Suprapubic skin (tissue), 4 donors: ENCODE measurements at regions not wholly inside any gene's neighbourhood (a gene's known extent, or its start where the extent isn't known, plus 50 kb on each side); places are given as distances from the start of the nearest gene placed in this dataset.

Experiments
- DNase-seq, 2 donors: peaks; one replicate each; pipeline ENCODE4 v3.0.0-alpha.2; 2019; ENCODE audit warnings: low spot score in 2 of 2
- H3K27ac ChIP-seq: fragments of 200-600 bp; sonication (generic); one replicate; pipeline ENCODE4 v1.5.1; 2019
- H3K27me3 ChIP-seq: fragments of 200-600 bp; sonication (generic); one replicate; pipeline ENCODE4 v1.5.1; 2019
- H3K36me3 ChIP-seq: fragments of 200-600 bp; sonication (generic); one replicate; pipeline ENCODE4 v1.5.1; 2019
- H3K4me1 ChIP-seq: fragments of 200-600 bp; sonication (generic); one replicate; pipeline ENCODE4 v1.5.1; 2019
- H3K4me3 ChIP-seq: fragments of 200-600 bp; sonication (generic); one replicate; pipeline ENCODE4 v1.5.1; 2019; ENCODE audit warnings: mild to moderate bottlenecking
- H3K9me3 ChIP-seq: fragments of 200-600 bp; sonication (generic); one replicate; pipeline ENCODE4 v1.5.1; 2019
- EP300 ChIP-seq: sonication (generic); formaldehyde crosslinking; IDR thresholded peaks from one replicate; pipeline ENCODE4 v1.6.1; 2017; ENCODE audit warnings: antibody characterized with exemption
- POLR2A ChIP-seq, 2 donors: fragments of 450-650 bp; IDR thresholded peaks; one replicate each; pipeline ENCODE4 v1.6.1; 2017; ENCODE audit warnings: antibody characterized with exemption in 2 of 2, mild to moderate bottlenecking in 2 of 2, moderate library complexity in 2 of 2
- POLR2AphosphoS5 ChIP-seq, 3 donors: sonication (generic); formaldehyde crosslinking; IDR thresholded peaks; one replicate each; pipeline ENCODE4 v1.6.1; 2017; ENCODE audit warnings: antibody characterized with exemption in 3 of 3
- WGBS: methylation state at CpG from one replicate; pipeline ENCODE4 v1.1.5; 2018; 5-methylcytosine and 5-hydroxymethylcytosine counted together
- TF ChIP-seq, protein P1 (sequence below), 2 donors: fragments of 200-600 bp in 1 of 2; fragments of 450-650 bp in 1 of 2; sonication (generic) in 1 of 2; IDR thresholded peaks; one replicate each; pipeline ENCODE4 v1.5.1; 2016 to 2019; ENCODE audit warnings: antibody characterized with exemption in 2 of 2, mild to moderate bottlenecking in 1 of 2, moderate library complexity in 1 of 2

DNA sequence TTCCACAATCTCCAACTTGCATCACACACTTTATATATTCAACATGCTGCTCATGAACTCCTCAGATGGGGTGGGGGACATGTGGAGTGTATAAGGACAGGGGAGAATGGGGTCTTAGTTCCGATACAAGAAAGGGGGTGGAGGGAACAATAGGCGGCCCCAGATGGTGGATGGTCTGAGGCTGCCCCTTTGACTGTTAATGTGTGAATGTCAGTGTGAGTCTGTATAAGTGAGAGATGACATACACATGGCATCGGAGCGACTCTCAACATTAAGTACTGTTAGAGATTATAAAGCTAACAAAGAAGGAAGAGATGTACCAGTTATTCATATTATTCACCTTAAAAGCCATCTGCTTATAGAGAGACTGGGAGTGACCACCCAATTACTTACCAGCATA lies 193.1 kb downstream of the AXIN2 start:
- Histone ChIP-seq H3K36me3 (no peaks in the 10 kb centered on the region), H3K4me3 (no peak overlapping the region), H3K4me1 (no peaks in the 10 kb centered on the region), H3K9me3 (no peaks in the 10 kb centered on the region), H3K27ac (no peak overlapping the region), H3K27me3 (peaks cover 6% of the 10 kb centered on the region)
- 87% methylated on average over 4 of the region's 4 CpGs for WGBS
- no peak for DNase-seq
- TF ChIP-seq, protein P1, sequence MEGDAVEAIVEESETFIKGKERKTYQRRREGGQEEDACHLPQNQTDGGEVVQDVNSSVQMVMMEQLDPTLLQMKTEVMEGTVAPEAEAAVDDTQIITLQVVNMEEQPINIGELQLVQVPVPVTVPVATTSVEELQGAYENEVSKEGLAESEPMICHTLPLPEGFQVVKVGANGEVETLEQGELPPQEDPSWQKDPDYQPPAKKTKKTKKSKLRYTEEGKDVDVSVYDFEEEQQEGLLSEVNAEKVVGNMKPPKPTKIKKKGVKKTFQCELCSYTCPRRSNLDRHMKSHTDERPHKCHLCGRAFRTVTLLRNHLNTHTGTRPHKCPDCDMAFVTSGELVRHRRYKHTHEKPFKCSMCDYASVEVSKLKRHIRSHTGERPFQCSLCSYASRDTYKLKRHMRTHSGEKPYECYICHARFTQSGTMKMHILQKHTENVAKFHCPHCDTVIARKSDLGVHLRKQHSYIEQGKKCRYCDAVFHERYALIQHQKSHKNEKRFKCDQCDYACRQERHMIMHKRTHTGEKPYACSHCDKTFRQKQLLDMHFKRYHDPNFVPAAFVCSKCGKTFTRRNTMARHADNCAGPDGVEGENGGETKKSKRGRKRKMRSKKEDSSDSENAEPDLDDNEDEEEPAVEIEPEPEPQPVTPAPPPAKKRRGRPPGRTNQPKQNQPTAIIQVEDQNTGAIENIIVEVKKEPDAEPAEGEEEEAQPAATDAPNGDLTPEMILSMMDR (IDR thresholded peaks at IDR 0.05) = no peak
- TF ChIP-seq POLR2A (IDR thresholded peaks at IDR 0.05) = no peak
- TF ChIP-seq POLR2AphosphoS5 (IDR thresholded peaks at IDR 0.05) = no peak
- no peak for TF ChIP-seq EP300

DNA sequence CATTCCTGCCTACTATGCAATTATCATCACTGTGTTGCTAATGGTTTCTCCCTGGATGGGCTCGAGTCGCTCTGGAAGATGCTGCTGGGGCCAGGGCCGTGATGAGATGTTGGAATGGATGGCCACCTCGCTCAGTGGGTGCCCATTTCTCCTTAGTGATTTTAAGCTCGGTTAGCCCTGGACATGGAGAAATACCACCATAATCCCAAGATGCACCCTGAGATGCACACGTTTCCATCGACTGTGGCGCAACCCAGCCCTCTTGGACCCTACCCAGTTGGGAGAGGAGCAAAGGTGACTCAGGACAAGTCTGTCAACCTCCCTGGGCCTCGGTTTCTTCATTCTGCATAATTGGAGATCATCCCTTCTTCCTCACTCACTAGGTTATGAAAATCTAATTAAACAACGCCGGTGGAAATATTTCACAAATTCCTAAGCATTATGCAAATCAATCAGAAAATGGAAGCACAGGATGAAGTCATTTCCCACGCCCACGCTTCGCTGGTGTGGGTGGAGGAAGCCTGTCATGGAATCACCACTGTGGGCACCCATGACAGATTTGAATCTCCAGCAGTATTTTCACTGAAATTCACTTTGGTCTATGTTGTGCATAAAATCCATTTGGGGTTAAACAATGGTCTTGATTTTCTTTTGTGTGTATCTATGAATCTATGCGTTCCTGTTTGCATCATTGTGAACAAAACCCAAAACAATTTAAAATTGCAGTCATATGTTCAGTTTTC lies 195.2 kb downstream of the AXIN2 start:
- 76% methylated on average over 15 of the region's 15 CpGs for WGBS
- no peak overlapping the region for H3K27ac ChIP-seq
- H3K4me3 ChIP-seq = no peak overlapping the region
- peaks cover 6% of the 10 kb centered on the region for H3K27me3 ChIP-seq
- no peaks in the 10 kb centered on the region for H3K36me3 ChIP-seq
- H3K4me1 ChIP-seq = no peaks in the 10 kb centered on the region
- no peaks in the 10 kb centered on the region for H3K9me3 ChIP-seq
- DNase-seq = no peak
- TF ChIP-seq, protein P1 (IDR thresholded peaks at IDR 0.05) = no peak
- no peak for TF ChIP-seq POLR2AphosphoS5 (IDR thresholded peaks at IDR 0.05)

DNA sequence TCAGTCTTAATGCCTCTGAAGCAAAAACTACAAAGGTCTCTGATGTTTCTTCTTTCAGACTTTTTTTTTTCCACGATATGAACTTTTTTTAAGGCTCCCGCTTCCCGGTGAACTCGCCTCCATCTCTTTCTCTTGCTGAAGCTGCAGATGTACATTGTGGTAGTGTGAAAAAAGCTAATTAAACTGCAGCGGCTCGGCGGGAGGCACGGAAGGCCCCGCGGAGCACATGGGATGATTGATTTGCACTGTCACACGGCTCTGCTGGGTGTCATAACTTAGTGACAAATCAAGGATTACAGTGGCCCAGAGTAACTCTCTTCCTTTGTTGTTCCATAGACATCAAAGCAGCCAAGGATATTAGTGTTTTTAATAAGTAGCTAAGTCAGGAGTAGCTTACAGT lies 196.3 kb downstream of the AXIN2 start:
- WGBS = 69% methylated on average over 11 of the region's 11 CpGs
- peaks cover 6% of the 10 kb centered on the region for H3K27me3 ChIP-seq
- H3K4me3 ChIP-seq = no peak overlapping the region
- no peaks in the 10 kb centered on the region for H3K36me3 ChIP-seq
- DNase-seq = no peak
- peaks cover 5% of the 10 kb centered on the region for H3K4me1 ChIP-seq
- H3K9me3 ChIP-seq = no peaks in the 10 kb centered on the region
- no peak overlapping the region for H3K27ac ChIP-seq
- TF ChIP-seq POLR2AphosphoS5 (IDR thresholded peaks at IDR 0.05) (no peak), EP300 (no peak), POLR2A (IDR thresholded peaks at IDR 0.05) (no peak)
- TF ChIP-seq, protein P1 (IDR thresholded peaks at IDR 0.05) = no peak

DNA sequence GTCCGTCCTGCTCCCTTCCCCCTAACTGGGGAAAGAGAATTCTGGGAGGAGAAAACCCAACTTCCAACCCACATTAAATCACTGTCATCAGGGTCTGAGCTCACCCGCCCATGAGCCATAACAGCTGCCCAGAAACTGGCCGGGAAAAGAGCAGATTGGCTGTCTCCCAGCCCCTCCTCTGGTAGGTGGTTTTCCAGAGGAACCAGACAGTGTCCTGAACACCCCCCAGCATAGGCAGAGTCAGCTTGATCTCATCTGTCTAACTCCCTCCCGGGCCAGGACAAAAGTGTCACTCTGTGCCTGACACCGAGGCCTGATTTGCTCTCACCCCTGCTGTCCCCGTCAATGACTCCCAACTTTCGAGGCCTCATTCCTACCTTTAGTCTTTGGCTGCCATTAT lies 197.0 kb downstream of the AXIN2 start:
- no peaks in the 10 kb centered on the region for H3K27me3 ChIP-seq
- peaks cover 5% of the 10 kb centered on the region for H3K4me1 ChIP-seq
- 87% methylated on average over 7 of the region's 7 CpGs for WGBS
- no peaks in the 10 kb centered on the region for H3K36me3 ChIP-seq
- no peaks in the 10 kb centered on the region for H3K9me3 ChIP-seq
- TF ChIP-seq POLR2A (IDR thresholded peaks at IDR 0.05) = no peak
- TF ChIP-seq EP300 = no peak
- TF ChIP-seq, protein P1 (IDR thresholded peaks at IDR 0.05) = no peak
- TF ChIP-seq POLR2AphosphoS5 (IDR thresholded peaks at IDR 0.05) = no peak
- DNase-seq = no peak
- H3K27ac ChIP-seq = no peak overlapping the region
- H3K4me3 ChIP-seq = no peak overlapping the region

DNA sequence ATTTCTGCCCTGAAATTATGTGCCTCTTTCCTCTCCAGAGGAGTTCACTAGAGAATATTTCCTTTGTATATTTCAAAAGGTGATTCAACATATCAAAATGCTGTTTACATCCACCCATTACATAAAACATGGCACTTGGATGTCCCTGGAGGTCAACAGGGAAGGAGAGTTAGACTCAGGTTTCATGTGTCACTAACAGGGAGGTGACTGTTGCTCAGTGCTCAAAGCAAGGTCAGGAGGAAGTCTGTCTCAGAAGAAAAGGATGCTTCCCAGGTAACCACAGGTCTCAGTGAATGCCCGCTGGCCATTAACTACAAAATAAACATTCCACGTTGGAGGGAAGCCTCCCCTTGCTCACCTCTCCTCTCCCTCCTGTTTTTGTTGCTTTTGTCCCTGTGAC lies 198.6 kb downstream of the AXIN2 start:
- Histone ChIP-seq H3K4me3 (no peak overlapping the region), H3K27ac (no peak overlapping the region), H3K9me3 (no peaks in the 10 kb centered on the region), H3K27me3 (no peaks in the 10 kb centered on the region), H3K36me3 (no peaks in the 10 kb centered on the region), H3K4me1 (peaks cover 5% of the 10 kb centered on the region)
- TF ChIP-seq POLR2A (IDR thresholded peaks at IDR 0.05) (no peak), EP300 (no peak), POLR2AphosphoS5 (IDR thresholded peaks at IDR 0.05) (no peak)
- TF ChIP-seq, protein P1 (IDR thresholded peaks at IDR 0.05) = no peak
- WGBS = 64% methylated on average over 2 of the region's 2 CpGs
- no peak for DNase-seq
